Fibroblast of mammary gland (primary cell): ENCODE measurements at regions not wholly inside any gene's neighbourhood (a gene's known extent, or its start where the extent isn't known, plus 50 kb on each side); places are given as distances from the start of the nearest gene placed in this dataset.

Experiments used
- DNase-seq: peaks from one replicate; pipeline ENCODE4 v3.0.0-alpha.2; 2010; ENCODE audit warnings: low read depth
- H3K4me3 ChIP-seq: 2 replicates; pipeline ENCODE4 v1.5.1; 2011; ENCODE audit warnings: low read depth, mild to moderate bottlenecking, low read length, moderate library complexity; ENCODE audit not compliant: control insufficient read depth
- TF ChIP-seq, protein P1 (sequence below): conservative IDR thresholded peaks from 2 replicates; pipeline ENCODE4 v1.5.1; 2011; ENCODE audit warnings: low read depth, low read length, inconsistent platforms; ENCODE audit not compliant: control insufficient read depth, insufficient read depth

DNA sequence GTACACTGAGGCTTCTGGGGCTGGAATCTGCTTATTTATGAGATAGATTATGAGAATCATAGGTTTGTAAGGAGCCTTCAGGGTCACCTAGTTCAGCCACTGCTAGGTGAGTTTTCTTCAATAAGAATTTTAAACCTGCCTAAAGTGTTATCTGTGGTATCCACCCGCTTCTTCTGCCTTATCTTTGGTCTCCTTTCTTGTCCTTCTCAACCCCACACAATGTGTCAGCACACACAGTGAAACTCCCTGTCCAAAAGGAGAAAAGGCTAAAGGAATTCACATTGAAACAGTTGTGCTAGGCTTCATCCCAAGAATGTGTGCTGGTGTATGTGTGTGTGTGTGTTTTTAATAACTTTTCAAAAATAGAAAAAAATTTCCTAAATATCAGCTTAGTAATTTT lies 259.3 kb upstream of the BTG1 start:
- no peak overlapping the region for H3K4me3 ChIP-seq
- TF ChIP-seq, protein P1, sequence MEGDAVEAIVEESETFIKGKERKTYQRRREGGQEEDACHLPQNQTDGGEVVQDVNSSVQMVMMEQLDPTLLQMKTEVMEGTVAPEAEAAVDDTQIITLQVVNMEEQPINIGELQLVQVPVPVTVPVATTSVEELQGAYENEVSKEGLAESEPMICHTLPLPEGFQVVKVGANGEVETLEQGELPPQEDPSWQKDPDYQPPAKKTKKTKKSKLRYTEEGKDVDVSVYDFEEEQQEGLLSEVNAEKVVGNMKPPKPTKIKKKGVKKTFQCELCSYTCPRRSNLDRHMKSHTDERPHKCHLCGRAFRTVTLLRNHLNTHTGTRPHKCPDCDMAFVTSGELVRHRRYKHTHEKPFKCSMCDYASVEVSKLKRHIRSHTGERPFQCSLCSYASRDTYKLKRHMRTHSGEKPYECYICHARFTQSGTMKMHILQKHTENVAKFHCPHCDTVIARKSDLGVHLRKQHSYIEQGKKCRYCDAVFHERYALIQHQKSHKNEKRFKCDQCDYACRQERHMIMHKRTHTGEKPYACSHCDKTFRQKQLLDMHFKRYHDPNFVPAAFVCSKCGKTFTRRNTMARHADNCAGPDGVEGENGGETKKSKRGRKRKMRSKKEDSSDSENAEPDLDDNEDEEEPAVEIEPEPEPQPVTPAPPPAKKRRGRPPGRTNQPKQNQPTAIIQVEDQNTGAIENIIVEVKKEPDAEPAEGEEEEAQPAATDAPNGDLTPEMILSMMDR = no peak
- DNase-seq = no peak

DNA sequence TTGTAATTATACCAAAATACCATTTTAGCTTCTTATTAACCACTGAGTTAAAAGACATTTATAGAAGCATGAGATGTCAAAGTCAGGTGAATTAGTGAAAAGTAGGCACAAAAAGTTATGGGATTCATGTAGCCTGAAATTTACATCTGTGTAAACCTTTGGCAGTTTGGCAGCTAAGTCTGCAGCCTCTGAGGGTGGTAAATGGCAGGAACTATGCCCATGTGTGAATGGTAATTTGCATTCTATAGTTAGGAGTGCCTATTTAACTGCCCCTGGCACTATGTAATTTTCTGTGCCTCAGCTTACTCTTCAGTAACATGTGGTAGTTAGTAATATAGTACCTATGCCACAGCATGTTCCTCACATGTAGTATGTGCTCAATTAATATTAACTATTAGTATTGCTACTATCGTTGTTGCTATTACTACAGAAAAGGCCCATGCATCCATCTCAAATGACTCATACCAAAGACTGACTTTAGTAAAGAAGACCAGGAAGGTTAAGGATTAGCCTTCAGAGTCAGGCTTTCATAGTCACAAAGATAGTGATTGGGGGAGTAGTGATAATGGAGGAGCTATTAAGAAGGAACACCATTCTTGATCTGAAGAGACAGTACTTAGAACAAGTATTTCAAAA lies 258.7 kb upstream of the BTG1 start:
- TF ChIP-seq, protein P1 = no peak
- H3K4me3 ChIP-seq = no peak overlapping the region
- no peak for DNase-seq

DNA sequence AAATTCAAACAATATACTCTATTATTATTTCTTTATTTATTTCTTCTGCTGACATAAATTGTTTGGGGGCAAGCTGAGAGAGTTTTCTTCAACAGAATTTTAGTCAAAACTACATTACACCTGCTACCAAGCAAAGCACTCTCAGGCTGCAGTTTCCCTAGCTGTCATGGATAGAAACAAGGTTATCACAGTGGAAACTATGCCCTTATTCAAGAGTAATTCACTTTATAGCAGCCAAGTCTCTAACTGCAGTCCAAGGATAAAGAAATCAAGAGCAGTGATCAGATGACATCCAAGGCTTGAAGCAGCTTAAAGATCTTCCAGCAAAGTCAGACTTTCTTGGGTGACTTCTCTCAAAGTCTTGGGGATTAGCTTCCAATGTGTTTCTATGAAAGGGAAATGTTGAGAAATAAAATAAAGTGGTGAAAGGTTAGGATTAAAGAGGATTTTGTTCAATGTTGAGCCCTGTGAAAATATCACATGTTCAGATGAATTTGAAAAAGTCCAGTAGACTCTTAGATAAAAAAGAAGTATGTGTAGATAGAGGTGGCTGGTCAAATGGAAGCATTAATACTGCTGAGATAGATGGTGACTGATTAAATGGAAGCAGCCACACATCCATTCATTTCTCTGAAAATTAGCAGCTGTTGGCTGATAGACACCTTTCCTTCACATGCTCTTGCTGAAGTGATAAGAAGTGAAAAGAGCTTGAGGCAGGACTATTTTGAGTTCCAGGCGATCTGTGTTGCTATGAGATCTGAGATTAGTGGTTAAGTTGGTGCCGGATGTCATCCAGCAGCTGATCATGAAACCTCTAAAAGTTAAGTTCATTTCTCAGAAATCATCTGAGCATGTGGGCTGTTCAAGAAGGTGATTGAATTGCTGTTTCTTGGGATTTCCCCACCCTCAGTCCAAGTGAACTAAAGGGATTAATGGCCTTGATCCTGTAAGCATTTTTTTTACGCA lies 257.8 kb upstream of the BTG1 start:
- TF ChIP-seq, protein P1 = no peak
- H3K4me3 ChIP-seq = no peak overlapping the region
- no peak for DNase-seq

DNA sequence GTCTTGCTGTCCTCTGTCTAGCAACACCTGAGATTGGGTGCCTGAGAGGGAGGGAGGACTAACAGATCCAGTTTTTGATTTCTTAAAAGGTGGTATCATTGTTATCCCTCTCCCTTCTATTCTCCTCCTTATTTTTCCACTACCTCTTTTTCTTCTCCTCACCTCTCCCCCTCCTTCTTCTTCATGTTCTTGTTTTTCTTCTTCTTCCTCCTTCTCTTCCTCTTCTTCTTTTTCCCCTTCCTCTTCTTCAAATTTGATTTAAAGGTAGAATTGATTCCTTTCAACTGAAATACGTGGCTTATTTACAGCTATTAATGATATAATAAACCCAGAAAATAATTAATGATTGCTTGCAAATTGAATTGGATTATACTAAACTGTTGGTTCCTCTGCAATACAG lies 256.8 kb upstream of the BTG1 start:
- no peak for DNase-seq
- H3K4me3 ChIP-seq = no peak overlapping the region
- TF ChIP-seq, protein P1 = no peak

DNA sequence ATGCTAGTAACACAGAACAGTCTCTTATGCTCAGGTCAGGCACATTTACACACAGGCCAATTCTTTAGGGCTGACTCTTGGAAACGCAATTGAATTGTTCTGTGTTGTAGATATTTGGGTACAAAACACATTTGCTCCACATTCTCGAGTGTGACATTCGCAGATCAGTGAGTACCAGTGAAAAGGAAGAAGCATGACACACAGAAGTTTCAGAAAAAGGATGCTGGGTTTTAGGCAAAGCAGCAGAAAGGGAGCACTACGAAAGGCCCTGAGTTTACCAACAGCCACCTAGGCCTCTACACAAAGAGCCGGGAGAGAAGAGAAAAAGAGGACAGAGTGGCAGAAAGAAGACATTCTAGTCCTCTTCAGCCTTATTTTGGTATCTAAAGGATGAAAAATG lies 254.4 kb upstream of the BTG1 start:
- no peak overlapping the region for H3K4me3 ChIP-seq
- no peak for DNase-seq
- TF ChIP-seq, protein P1 = no peak

DNA sequence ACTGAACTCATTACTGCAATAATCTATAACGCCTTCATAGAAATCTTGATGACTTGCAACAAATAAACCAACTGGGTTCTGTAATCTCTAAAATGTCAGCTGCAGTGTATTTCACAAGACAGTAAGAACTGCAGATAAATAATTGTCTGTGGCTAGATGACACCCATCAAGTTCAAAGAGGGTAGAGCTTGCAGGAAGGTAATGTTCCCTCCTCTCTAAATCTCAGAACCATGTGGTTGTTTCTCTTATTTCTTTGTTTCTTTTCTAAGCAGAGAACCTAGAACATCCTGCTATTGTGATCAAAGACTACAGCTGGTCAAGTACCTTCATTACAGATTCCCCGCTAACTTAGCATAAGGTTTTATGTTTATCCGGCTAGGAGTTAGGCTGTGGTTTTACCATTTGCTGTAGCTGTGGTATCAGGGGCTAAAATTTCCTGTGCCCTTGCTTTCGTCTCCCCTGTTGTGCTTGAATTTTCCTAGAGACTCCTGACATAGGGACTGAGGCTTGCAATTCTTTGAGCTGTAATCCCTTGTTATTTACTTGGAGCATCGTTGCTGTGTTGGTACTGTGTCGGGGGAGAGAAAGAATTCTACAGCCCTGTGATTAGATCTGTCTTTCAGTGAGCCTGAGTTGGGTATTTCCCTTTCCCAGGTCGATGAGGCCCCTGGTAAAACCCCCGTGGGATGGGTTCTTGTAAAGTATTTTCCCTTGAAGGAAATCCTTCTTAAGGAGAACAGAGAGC lies 253.1 kb upstream of the BTG1 start:
- no peak for DNase-seq
- TF ChIP-seq, protein P1 = no peak
- no peak overlapping the region for H3K4me3 ChIP-seq
